ENCODE measurements at regions not wholly inside any gene's neighbourhood (a gene's known extent, or its start where the extent isn't known, plus 50 kb on each side); places are given as distances from the start of the nearest gene placed in this dataset.

DNA sequence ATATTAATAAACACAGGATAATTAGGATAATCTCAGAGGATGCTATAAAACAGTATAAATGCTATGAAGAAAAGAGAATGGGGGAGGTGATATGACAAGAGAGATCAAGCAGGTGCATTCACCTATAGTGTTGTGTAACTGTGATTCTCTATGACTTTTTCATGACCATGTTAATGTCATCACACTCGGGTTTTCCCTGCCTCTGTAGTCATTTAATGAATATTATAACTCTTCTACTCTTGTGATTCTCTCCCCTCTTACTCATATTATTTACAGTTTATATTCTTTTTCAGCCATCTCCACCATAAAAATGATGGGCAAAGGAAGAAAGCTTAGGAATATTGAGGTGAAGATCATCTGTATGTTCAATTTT, 106.9 kb upstream of the SGK1 start:
- DNase-seq (ENCODE audit: low read depth): no peak
- no peak overlapping the region for H3K4me3 ChIP-seq (ENCODE audit: low read depth, low read length)
- no peak for TF ChIP-seq CTCF (IDR thresholded peaks at IDR 0.05; ENCODE audit: insufficient read depth, low read depth, low read length, missing control alignments)

GRCh38 chr6:134424165-134424797, 106.4 kb upstream of the SGK1 start:
- DNase-seq (ENCODE audit: low read depth): no peak
- no peak for TF ChIP-seq CTCF (IDR thresholded peaks at IDR 0.05; ENCODE audit: insufficient read depth, low read depth, low read length, missing control alignments)
- no peak overlapping the region for H3K4me3 ChIP-seq (ENCODE audit: low read depth, low read length)

DNA sequence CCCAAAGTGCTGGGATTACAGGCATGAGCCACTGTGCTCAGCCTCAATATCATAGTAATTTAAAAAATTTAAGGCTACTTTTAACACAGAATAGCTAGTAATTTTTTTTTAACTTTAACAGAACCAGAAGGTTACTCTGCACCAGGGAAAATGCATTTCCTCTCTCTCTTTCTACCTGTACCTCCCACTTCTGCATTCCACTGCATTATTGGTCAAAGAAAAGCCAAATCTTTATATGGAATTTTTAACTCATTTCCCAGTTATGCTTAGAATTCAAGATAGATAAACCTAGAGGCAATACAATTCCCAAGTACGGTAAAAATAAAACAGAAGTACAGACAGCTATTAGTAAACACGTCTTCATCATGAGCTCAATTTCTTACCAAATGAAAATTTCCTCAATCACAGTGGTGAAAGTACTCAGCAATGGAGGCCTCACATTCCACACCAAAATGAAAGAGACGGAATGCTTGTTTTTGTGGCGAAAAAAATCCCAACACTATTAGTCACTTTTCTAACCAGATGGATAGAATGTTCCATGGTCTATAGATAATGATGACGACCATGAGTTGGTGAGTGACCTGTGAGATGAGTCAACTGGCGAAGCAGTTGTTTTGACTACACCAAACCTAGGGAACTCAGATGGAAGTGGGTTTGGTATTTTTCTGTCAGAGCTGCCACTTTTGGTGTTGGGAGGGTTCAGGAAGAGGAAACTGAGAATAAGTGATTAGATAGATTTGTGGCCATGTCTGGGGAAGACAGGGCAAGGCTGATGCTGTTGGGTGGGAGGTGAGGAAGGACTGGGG, 104.7 kb upstream of the SGK1 start:
- TF ChIP-seq CTCF (IDR thresholded peaks at IDR 0.05; ENCODE audit: insufficient read depth, low read depth, low read length, missing control alignments): no peak
- H3K4me3 ChIP-seq (ENCODE audit: low read depth, low read length): no peak overlapping the region
- peak; percentile 24 for DNase-seq (ENCODE audit: low read depth)

- no peak for DNase-seq (ENCODE audit: low read depth)
- TF ChIP-seq CTCF (IDR thresholded peaks at IDR 0.05; ENCODE audit: insufficient read depth, low read depth, low read length, missing control alignments): no peak
- no peak overlapping the region for H3K4me3 ChIP-seq (ENCODE audit: low read depth, low read length)
Measured at GRCh38 chr6:134421501-134421900, 103.6 kb upstream of the SGK1 start.

- no peak for TF ChIP-seq CTCF (IDR thresholded peaks at IDR 0.05; ENCODE audit: insufficient read depth, low read depth, low read length, missing control alignments)
- H3K4me3 ChIP-seq (ENCODE audit: low read depth, low read length): no peak overlapping the region
- no peak for DNase-seq (ENCODE audit: low read depth)
Measured at GRCh38 chr6:134420614-134421181, 102.8 kb upstream of the SGK1 start.

GRCh38 chr6:134419716-134420115, 101.8 kb upstream of the SGK1 start:
- DNase-seq (ENCODE audit: low read depth): no peak
- H3K4me3 ChIP-seq (ENCODE audit: low read depth, low read length): no peak overlapping the region
- TF ChIP-seq CTCF (IDR thresholded peaks at IDR 0.05; ENCODE audit: insufficient read depth, low read depth, low read length, missing control alignments): no peak
